Liver (tissue), 3 donors: ENCODE measurements at regions not wholly inside any gene's neighbourhood (a gene's known extent, or its start where the extent isn't known, plus 50 kb on each side); places are given as distances from the start of the nearest gene placed in this dataset.
"Not testable (repeated sequence)": the region's sequence is repeated elsewhere in the genome, so short reads cannot be mapped to it uniquely, and the experiment has no call there.

Experiments
- CTCF ChIP-seq: fragments of 150-350 bp; IDR thresholded peaks from 2 replicates; pipeline ENCODE4 v1.5.1; 2017; ENCODE audit warnings: improper control_type of control experiment, low read depth, low read length; ENCODE audit not compliant: missing input control
- FOXA1 ChIP-seq: IDR thresholded peaks from 2 replicates; pipeline ENCODE4 v1.6.1; 2016; ENCODE audit warnings: antibody characterized with exemption
- GABPA ChIP-seq, 2 donors: IDR thresholded peaks in 1 of 2; conservative IDR thresholded peaks in 1 of 2; 2 replicates each; pipeline ENCODE4 v1.6.1; 2016; ENCODE audit warnings: antibody characterized with exemption in 2 of 2, mild to moderate bottlenecking in 1 of 2, moderate library complexity in 1 of 2
- HNF4A ChIP-seq, 2 donors: conservative IDR thresholded peaks; 2 replicates each; pipeline ENCODE4 v1.6.1; 2016; ENCODE audit warnings: antibody characterized with exemption in 2 of 2, mild to moderate bottlenecking in 2 of 2
- HNF4G ChIP-seq: IDR thresholded peaks from 2 replicates; pipeline ENCODE4 v1.6.1; 2016; ENCODE audit warnings: antibody characterized with exemption
- JUND ChIP-seq, 2 donors: IDR thresholded peaks; 2 replicates each; pipeline ENCODE4 v1.6.1; 2016; ENCODE audit warnings: antibody characterized with exemption in 2 of 2
- MAX ChIP-seq: IDR thresholded peaks from 2 replicates; pipeline ENCODE4 v1.6.1; 2016; ENCODE audit warnings: antibody characterized with exemption
- RAD21 ChIP-seq, 2 donors: IDR thresholded peaks; 2 replicates each; pipeline ENCODE4 v1.6.1; 2016; ENCODE audit warnings: antibody characterized with exemption in 2 of 2, mild to moderate bottlenecking in 2 of 2
- REST ChIP-seq: IDR thresholded peaks from 2 replicates; pipeline ENCODE4 v1.6.1; 2016; ENCODE audit warnings: antibody characterized with exemption, mild to moderate bottlenecking
- RXRA ChIP-seq, 2 donors: IDR thresholded peaks; 2 replicates each; pipeline ENCODE4 v1.6.1; 2017 to 2018; ENCODE audit warnings: antibody characterized with exemption in 2 of 2, mild to moderate bottlenecking in 1 of 2
- SP1 ChIP-seq: IDR thresholded peaks from 2 replicates; pipeline ENCODE4 v1.6.1; 2018; ENCODE audit warnings: antibody characterized with exemption, mild to moderate bottlenecking
- TAF1 ChIP-seq: conservative IDR thresholded peaks from 2 replicates; pipeline ENCODE4 v1.6.1; 2016; ENCODE audit warnings: antibody characterized with exemption, mild to moderate bottlenecking
- YY1 ChIP-seq: IDR thresholded peaks from 2 replicates; pipeline ENCODE4 v1.6.1; 2016; ENCODE audit warnings: antibody characterized with exemption, mild to moderate bottlenecking
- ZBTB33 ChIP-seq: IDR thresholded peaks from 2 replicates; pipeline ENCODE4 v1.6.1; 2016; ENCODE audit warnings: antibody characterized with exemption
- donor health status: healthy.
- donor health status: healthy.

- TF ChIP-seq CTCF; GABPA (IDR thresholded peaks at IDR 0.05 in 1 of 2, conservative IDR thresholded peaks at IDR 0.05 in 1 of 2); REST; JUND (IDR thresholded peaks at IDR 0.05); HNF4G; TAF1; RAD21 (IDR thresholded peaks at IDR 0.05); YY1; MAX; FOXA1; RXRA (IDR thresholded peaks at IDR 0.05); HNF4A (conservative IDR thresholded peaks at IDR 0.05); SP1; ZBTB33: not testable (repeated sequence)
Measured at GRCh38 chrX:21228974-21229373, 145.2 kb upstream of the CNKSR2 start.
